Vagina (tissue), 2 donors: ENCODE measurements at regions not wholly inside any gene's neighbourhood (a gene's known extent, or its start where the extent isn't known, plus 50 kb on each side); places are given as distances from the start of the nearest gene placed in this dataset.

ENCODE experiments used
- POLR2A ChIP-seq, 2 donors: fragments of 450-650 bp; IDR thresholded peaks; one replicate each; pipeline ENCODE4 v1.6.1; 2017; ENCODE audit warnings: antibody characterized with exemption in 2 of 2, mild to moderate bottlenecking in 2 of 2, moderate library complexity in 2 of 2
- POLR2AphosphoS5 ChIP-seq, 2 donors: sonication (generic); formaldehyde crosslinking; IDR thresholded peaks; one replicate each; pipeline ENCODE4 v1.9.0; 2017; ENCODE audit warnings: antibody characterized with exemption in 2 of 2, mild to moderate bottlenecking in 2 of 2, low read depth in 1 of 2; ENCODE audit not compliant: insufficient read depth in 1 of 2
- TF ChIP-seq, protein P1 (sequence below), 3 experiments: fragments of 450-650 bp in 2 of 3; fragments of 200-600 bp in 1 of 3; sonication (generic) in 1 of 3; IDR thresholded peaks; one replicate each; pipeline ENCODE4 v1.5.1; 2017 to 2019; ENCODE audit warnings: antibody characterized with exemption in 3 of 3, mild to moderate bottlenecking in 2 of 3, moderate library complexity in 2 of 3

DNA sequence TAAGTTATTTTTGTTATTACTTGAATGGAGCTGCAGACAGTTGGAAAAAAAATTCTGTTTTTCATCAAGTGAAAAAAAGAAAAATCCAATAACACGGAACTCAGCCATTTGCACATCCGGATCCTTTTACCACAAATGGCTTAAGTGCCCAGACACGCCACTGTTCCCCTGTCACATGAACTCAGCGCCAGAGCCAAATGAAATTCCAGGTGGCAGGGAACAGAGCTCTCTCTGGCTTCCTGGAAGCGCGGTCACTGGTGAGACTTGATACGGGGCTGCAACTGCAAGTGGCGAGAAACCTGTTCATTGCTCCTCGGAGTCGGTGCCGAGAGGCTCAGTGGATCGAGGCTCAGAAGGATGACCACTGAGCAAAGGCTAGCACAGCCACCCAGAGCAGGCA lies 60.8 kb upstream of the NPTX2 start:
- TF ChIP-seq, protein P1, sequence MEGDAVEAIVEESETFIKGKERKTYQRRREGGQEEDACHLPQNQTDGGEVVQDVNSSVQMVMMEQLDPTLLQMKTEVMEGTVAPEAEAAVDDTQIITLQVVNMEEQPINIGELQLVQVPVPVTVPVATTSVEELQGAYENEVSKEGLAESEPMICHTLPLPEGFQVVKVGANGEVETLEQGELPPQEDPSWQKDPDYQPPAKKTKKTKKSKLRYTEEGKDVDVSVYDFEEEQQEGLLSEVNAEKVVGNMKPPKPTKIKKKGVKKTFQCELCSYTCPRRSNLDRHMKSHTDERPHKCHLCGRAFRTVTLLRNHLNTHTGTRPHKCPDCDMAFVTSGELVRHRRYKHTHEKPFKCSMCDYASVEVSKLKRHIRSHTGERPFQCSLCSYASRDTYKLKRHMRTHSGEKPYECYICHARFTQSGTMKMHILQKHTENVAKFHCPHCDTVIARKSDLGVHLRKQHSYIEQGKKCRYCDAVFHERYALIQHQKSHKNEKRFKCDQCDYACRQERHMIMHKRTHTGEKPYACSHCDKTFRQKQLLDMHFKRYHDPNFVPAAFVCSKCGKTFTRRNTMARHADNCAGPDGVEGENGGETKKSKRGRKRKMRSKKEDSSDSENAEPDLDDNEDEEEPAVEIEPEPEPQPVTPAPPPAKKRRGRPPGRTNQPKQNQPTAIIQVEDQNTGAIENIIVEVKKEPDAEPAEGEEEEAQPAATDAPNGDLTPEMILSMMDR (IDR thresholded peaks at IDR 0.05): no peak
- no peak for TF ChIP-seq POLR2AphosphoS5 (IDR thresholded peaks at IDR 0.05; ENCODE audit: insufficient read depth in 1 of 2, low read depth in 1 of 2)
- TF ChIP-seq POLR2A (IDR thresholded peaks at IDR 0.05): no peak
